Keratinocyte (primary cell): ENCODE measurements at regions not wholly inside any gene's neighbourhood (a gene's known extent, or its start where the extent isn't known, plus 50 kb on each side); places are given as distances from the start of the nearest gene placed in this dataset.

ENCODE experiments used
- DNase-seq: peaks from one replicate; pipeline ENCODE4 v3.0.0-alpha.2; 2011; ENCODE audit warnings: low read depth, missing footprints, low spot score
- FAIRE-seq: peaks from 2 replicates; lab custom pipeline; 2011; peaks lifted over from hg19 to GRCh38; lab: Jason Lieb, UNC
- H2AFZ ChIP-seq: 2 replicates; pipeline ENCODE4 v1.6.0; 2012; ENCODE audit warnings: low read length, control low read depth, inconsistent platforms; ENCODE audit not compliant: control insufficient read depth
- H3K27ac ChIP-seq: 2 replicates; pipeline ENCODE4 v1.5.1; 2011; ENCODE audit warnings: low read length; ENCODE audit not compliant: control insufficient read depth, insufficient read depth
- H3K27me3 ChIP-seq: 3 replicates; pipeline ENCODE4 v1.6.0; 2011; ENCODE audit warnings: low read length; ENCODE audit not compliant: control insufficient read depth, insufficient read depth; ENCODE audit errors: extremely low read depth
- H3K36me3 ChIP-seq, 2 experiments: 2 replicates in 1 of 2; 3 replicates in 1 of 2; pipeline ENCODE4 v1.5.1; 2011; ENCODE audit warnings: low read length in 2 of 2, mild to moderate bottlenecking in 1 of 2; ENCODE audit not compliant: control insufficient read depth in 2 of 2, insufficient read depth in 2 of 2; ENCODE audit errors: extremely low read depth in 1 of 2
- H3K4me1 ChIP-seq: 3 replicates; pipeline ENCODE4 v1.5.1; 2011; ENCODE audit warnings: low read length; ENCODE audit not compliant: control insufficient read depth, insufficient read depth; ENCODE audit errors: extremely low read depth
- H3K4me2 ChIP-seq: 3 replicates; pipeline ENCODE4 v1.6.0; 2011; ENCODE audit warnings: low read depth, low read length; ENCODE audit not compliant: control insufficient read depth, insufficient read depth; ENCODE audit errors: extremely low read depth
- H3K4me3 ChIP-seq, 3 experiments: fragments of 200-600 bp in 1 of 3; sonication (generic) in 1 of 3; 2 replicates in 2 of 3; 3 replicates in 1 of 3; pipeline ENCODE4 v1.5.1; 2011 to 2016; ENCODE audit warnings: low read length in 3 of 3, mild to moderate bottlenecking in 3 of 3, control low read depth in 2 of 3, inconsistent platforms in 1 of 3, low read depth in 1 of 3, mixed read lengths in 1 of 3, mixed run types in 1 of 3, moderate library complexity in 1 of 3; ENCODE audit not compliant: control insufficient read depth in 2 of 3, insufficient read depth in 2 of 3; ENCODE audit errors: extremely low read depth in 1 of 3
- H3K79me2 ChIP-seq: 2 replicates; pipeline ENCODE4 v1.6.0; 2012; ENCODE audit warnings: low read length; ENCODE audit not compliant: control insufficient read depth, insufficient read depth
- H3K9ac ChIP-seq: 3 replicates; pipeline ENCODE4 v1.6.0; 2011; ENCODE audit warnings: low read length; ENCODE audit not compliant: control insufficient read depth, insufficient read depth; ENCODE audit errors: extremely low read depth
- H3K9me1 ChIP-seq: 3 replicates; pipeline ENCODE4 v1.6.0; 2011; ENCODE audit warnings: low read length; ENCODE audit not compliant: control insufficient read depth, insufficient read depth; ENCODE audit errors: extremely low read depth
- H3K9me3 ChIP-seq: 2 replicates; pipeline ENCODE4 v1.5.1; 2012; ENCODE audit warnings: low read depth, low read length; ENCODE audit not compliant: control insufficient read depth
- H4K20me1 ChIP-seq: 3 replicates; pipeline ENCODE4 v1.6.0; 2011; ENCODE audit warnings: low read length; ENCODE audit not compliant: control insufficient read depth, insufficient read depth; ENCODE audit errors: extremely low read depth
- CTCF ChIP-seq, 3 experiments: IDR thresholded peaks in 1 of 3; conservative IDR thresholded peaks in 1 of 3; optimal IDR thresholded peaks in 1 of 3; 2 replicates in 2 of 3; 3 replicates in 1 of 3; pipeline versions ENCODE3 to v1.5.1; 2011; ENCODE audit warnings: low read length in 3 of 3, mild to moderate bottlenecking in 3 of 3, moderate library complexity in 2 of 3, control low read depth in 1 of 3, inconsistent platforms in 1 of 3; ENCODE audit not compliant: insufficient read depth in 2 of 3; ENCODE audit errors: extremely low read depth in 1 of 3
- EZH2 ChIP-seq: IDR thresholded peaks from one replicate; pipeline ENCODE4 v1.6.1; 2012; ENCODE audit warnings: inconsistent platforms, mild to moderate bottlenecking, low read length, moderate library complexity
- dilution Hi-C: fragments of 300-500 bp; cut with MboI; formaldehyde crosslinking; loops from one replicate; pipeline ENCODE4 v1.7.0; 2020; ENCODE audit warnings: low sequenced_read_pairs; ENCODE audit not compliant: extremely low pct_ligation_motif_present

- TF ChIP-seq EZH2 (no peak), CTCF (optimal IDR thresholded peaks at IDR 0.05 in 1 of 3, IDR thresholded peaks at IDR 0.05 in 1 of 3, conservative IDR thresholded peaks at IDR 0.05 in 1 of 3; ENCODE audit: extremely low read depth in 1 of 3, insufficient read depth in 2 of 3, low read length in 3 of 3) (no peak)
- Histone ChIP-seq H2AFZ (no peak overlapping the region), H3K27ac (no peak overlapping the region), H3K9ac (no peak overlapping the region), H3K4me1 (no peaks in the 10 kb centered on the region), H3K4me2 (no peak overlapping the region), H3K9me3 (no peaks in the 10 kb centered on the region), H3K36me3 (no peaks in the 10 kb centered on the region), H3K9me1 (no peaks in the 10 kb centered on the region), H3K4me3 (no peak overlapping the region), H3K27me3 (no peaks in the 10 kb centered on the region), H3K79me2 (no peaks in the 10 kb centered on the region), H4K20me1 (no peaks in the 10 kb centered on the region)
- DNase-seq: no peak
- FAIRE-seq: no peak
- dilution Hi-C loops: no loop called here
Measured at GRCh38 chr19:30742406-30742938, 370.3 kb downstream of the ZNF536 start.

GRCh38 chr19:30741566-30741965 is 369.4 kb downstream of the ZNF536 start:
- Histone ChIP-seq H3K9ac (no peak overlapping the region), H3K36me3 (no peaks in the 10 kb centered on the region), H3K27ac (no peak overlapping the region), H3K9me1 (no peaks in the 10 kb centered on the region), H3K27me3 (no peaks in the 10 kb centered on the region), H3K4me3 (no peak overlapping the region), H3K79me2 (no peaks in the 10 kb centered on the region), H4K20me1 (no peaks in the 10 kb centered on the region), H3K4me2 (no peak overlapping the region), H2AFZ (no peak overlapping the region), H3K9me3 (no peaks in the 10 kb centered on the region), H3K4me1 (no peaks in the 10 kb centered on the region)
- dilution Hi-C loops: no loop called here
- FAIRE-seq: no peak
- no peak for TF ChIP-seq EZH2
- no peak for TF ChIP-seq CTCF (optimal IDR thresholded peaks at IDR 0.05 in 1 of 3, IDR thresholded peaks at IDR 0.05 in 1 of 3, conservative IDR thresholded peaks at IDR 0.05 in 1 of 3; ENCODE audit: extremely low read depth in 1 of 3, insufficient read depth in 2 of 3, low read length in 3 of 3)
- DNase-seq: no peak
